Stimulated activated memory B cell treated with anti-CD40 and anti-IgM and Interleukin-4, amounts not matched to agents 10 μg/mL and 1 μg/mL and 100 μg/mL, for 72 hours (primary cell): ENCODE measurements at regions not wholly inside any gene's neighbourhood (a gene's known extent, or its start where the extent isn't known, plus 50 kb on each side); places are given as distances from the start of the nearest gene placed in this dataset.

Source experiments
- ATAC-seq: fragments of 150-1000 bp; cut with Tn5 transposase; 2 replicates; pipeline ENCODE4 v1.10.0; 2021
- H3K27ac Mint-ChIP-seq: one replicate; pipeline ENCODE4 v1.8.0; 2022; ENCODE audit warnings: mild to moderate bottlenecking, mixed read lengths
- H3K27me3 Mint-ChIP-seq: one replicate; pipeline ENCODE4 v1.8.0; 2022; ENCODE audit warnings: mixed read lengths
- H3K36me3 Mint-ChIP-seq: one replicate; pipeline ENCODE4 v1.8.0; 2022; ENCODE audit warnings: mixed read lengths
- H3K4me1 Mint-ChIP-seq: one replicate; pipeline ENCODE4 v1.8.0; 2022; ENCODE audit warnings: mixed read lengths
- H3K4me3 Mint-ChIP-seq: one replicate; pipeline ENCODE4 v1.8.0; 2022; ENCODE audit warnings: mild to moderate bottlenecking, moderate library complexity, mixed read lengths
- H3K9me3 Mint-ChIP-seq: one replicate; pipeline ENCODE4 v1.8.0; 2022; ENCODE audit warnings: mixed read lengths

DNA sequence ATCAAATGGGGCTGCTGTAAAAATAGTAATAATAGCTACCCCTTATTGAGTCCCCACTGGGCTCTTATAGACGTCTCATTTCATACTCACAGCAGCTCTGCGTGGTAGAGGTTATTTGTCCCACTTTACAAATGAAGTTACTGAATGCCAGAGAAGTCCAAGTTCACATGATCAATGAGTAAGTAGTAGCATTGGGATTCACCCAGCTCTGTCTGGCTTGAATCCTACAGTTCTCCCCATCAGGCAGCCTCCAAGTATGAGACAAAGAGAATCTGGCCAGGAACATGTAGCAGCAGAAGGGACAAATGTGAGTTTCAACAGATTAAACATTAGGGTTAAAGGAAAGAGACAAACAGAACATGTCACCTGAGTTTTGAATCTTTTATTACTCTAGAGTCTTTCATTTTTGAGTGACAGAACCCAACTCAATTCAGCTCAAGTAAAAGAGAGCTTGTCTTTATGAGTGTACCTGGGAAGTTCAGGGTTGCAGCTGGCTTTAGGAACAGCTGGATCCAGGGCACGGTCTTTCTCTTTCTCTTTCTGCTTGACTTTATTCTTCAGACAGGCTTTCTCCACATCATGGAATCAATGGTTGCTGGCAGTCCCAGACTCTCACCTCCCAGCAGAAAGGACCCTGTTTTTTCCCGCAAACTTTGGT, 64.1 kb upstream of the JDP2 start:
- no peak for ATAC-seq
- H3K4me3 Mint-ChIP-seq = no peak overlapping the region

GRCh38 chr14:75365116-75365515, 62.7 kb upstream of the JDP2 start:
- peaks cover 3% of the 10 kb centered on the region for H3K9me3 Mint-ChIP-seq
- no peak overlapping the region for H3K27ac Mint-ChIP-seq
- no peaks in the 10 kb centered on the region for H3K36me3 Mint-ChIP-seq
- H3K4me1 Mint-ChIP-seq = peaks cover 8% of the 10 kb centered on the region
- no peak for ATAC-seq
- H3K27me3 Mint-ChIP-seq = no peaks in the 10 kb centered on the region
- no peak overlapping the region for H3K4me3 Mint-ChIP-seq

More for the DNA sequence above, 64.1 kb upstream of the JDP2 start:
- Mint-ChIP-seq H3K27ac (no peak overlapping the region), H3K9me3 (peaks cover 1% of the 10 kb centered on the region), H3K36me3 (no peaks in the 10 kb centered on the region), H3K4me1 (peaks cover 8% of the 10 kb centered on the region), H3K27me3 (no peaks in the 10 kb centered on the region)

DNA sequence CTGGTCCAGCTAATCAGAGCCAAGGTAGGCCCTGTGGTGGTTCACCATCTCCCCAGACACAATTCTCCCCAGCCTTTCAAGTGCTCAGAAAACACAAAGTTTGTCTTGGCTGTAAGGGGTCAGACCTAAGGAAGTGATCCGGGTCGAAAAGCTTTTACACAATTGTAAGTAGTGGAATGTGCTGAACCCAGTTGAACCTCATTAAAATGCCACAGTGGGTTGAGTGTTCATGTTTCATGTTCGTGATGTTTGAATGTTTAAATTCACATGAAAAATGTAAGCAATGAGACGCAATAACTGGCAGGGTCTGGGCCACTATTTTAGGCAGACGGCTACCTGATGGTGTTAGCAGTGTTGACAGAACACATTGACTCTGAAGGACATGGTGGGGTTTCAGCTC, 60.9 kb upstream of the JDP2 start:
- Mint-ChIP-seq H3K4me3 (no peak overlapping the region), H3K27me3 (peaks cover 2% of the 10 kb centered on the region), H3K9me3 (peaks cover 3% of the 10 kb centered on the region)

GRCh38 chr14:75368333-75368732, 59.5 kb upstream of the JDP2 start:
- Mint-ChIP-seq H3K4me1 (peaks cover 8% of the 10 kb centered on the region), H3K9me3 (peaks cover 3% of the 10 kb centered on the region), H3K27me3 (peaks cover 16% of the 10 kb centered on the region), H3K4me3 (no peak overlapping the region), H3K36me3 (no peaks in the 10 kb centered on the region), H3K27ac (no peak overlapping the region)
- no peak for ATAC-seq

More for the DNA sequence above, 60.9 kb upstream of the JDP2 start:
- H3K27ac Mint-ChIP-seq = no peak overlapping the region
- peaks cover 8% of the 10 kb centered on the region for H3K4me1 Mint-ChIP-seq
- ATAC-seq = no peak
- no peaks in the 10 kb centered on the region for H3K36me3 Mint-ChIP-seq

DNA sequence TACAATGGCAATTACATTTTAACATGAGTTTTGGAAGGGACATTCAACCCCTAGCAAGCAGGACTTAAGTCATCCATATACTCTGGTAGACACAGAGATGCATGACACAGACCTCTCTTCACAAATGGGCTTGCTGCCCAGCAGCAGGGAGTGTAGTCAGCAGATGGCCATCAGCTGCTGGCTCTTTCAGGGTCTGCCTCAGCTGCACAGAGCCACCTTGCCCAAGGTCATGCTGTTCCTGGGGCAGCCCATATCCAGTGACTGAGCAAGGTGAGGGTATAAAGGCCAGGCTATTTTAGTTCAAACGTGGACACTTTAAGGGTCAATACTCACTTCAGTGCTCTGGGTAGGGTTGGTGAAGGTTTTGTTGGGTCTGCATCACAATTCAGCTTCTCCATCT, 58.3 kb upstream of the JDP2 start:
- Mint-ChIP-seq H3K36me3 (no peaks in the 10 kb centered on the region), H3K27ac (no peak overlapping the region), H3K4me3 (no peak overlapping the region), H3K27me3 (peaks cover 16% of the 10 kb centered on the region), H3K9me3 (peaks cover 3% of the 10 kb centered on the region), H3K4me1 (no peaks in the 10 kb centered on the region)
- ATAC-seq = no peak

GRCh38 chr14:75370416-75371205, 57.2 kb upstream of the JDP2 start:
- H3K9me3 Mint-ChIP-seq = peaks cover 3% of the 10 kb centered on the region
- no peak overlapping the region for H3K4me3 Mint-ChIP-seq
- H3K27ac Mint-ChIP-seq = no peak overlapping the region
- no peak for ATAC-seq
- H3K27me3 Mint-ChIP-seq = peaks cover 16% of the 10 kb centered on the region
- H3K36me3 Mint-ChIP-seq = no peaks in the 10 kb centered on the region
- H3K4me1 Mint-ChIP-seq = no peaks in the 10 kb centered on the region

GRCh38 chr14:75371297-75371696, 56.5 kb upstream of the JDP2 start:
- no peak for ATAC-seq
- Mint-ChIP-seq H3K27me3 (peaks cover 19% of the 10 kb centered on the region), H3K4me3 (no peak overlapping the region), H3K4me1 (no peaks in the 10 kb centered on the region), H3K36me3 (no peaks in the 10 kb centered on the region), H3K9me3 (peaks cover 3% of the 10 kb centered on the region), H3K27ac (no peak overlapping the region)

DNA sequence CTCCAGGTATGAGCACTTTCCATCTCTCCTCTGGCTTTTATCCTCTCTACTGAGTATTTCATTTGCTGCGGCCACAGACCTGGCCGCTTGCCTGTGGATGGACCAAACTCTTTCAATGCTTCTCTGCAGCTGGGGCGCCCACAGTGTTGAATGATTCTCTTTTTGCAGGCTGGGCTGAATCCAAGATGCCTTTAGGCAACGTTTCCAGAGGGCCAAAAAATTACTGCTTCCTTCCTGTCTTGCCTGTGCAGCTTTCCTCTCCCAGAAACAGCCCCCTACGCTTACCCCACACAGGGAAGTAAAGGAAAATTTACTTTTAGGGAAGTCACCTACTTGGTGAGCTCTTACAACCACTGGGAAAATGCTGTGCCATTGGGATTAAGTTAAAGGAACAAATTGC, 55.6 kb upstream of the JDP2 start:
- Mint-ChIP-seq H3K4me3 (no peak overlapping the region), H3K27me3 (peaks cover 26% of the 10 kb centered on the region), H3K9me3 (peaks cover 5% of the 10 kb centered on the region), H3K36me3 (no peaks in the 10 kb centered on the region), H3K27ac (no peak overlapping the region), H3K4me1 (no peaks in the 10 kb centered on the region)
- no peak for ATAC-seq

GRCh38 chr14:75373133-75373532, 54.7 kb upstream of the JDP2 start:
- H3K9me3 Mint-ChIP-seq = peaks cover 5% of the 10 kb centered on the region
- no peaks in the 10 kb centered on the region for H3K4me1 Mint-ChIP-seq
- no peaks in the 10 kb centered on the region for H3K36me3 Mint-ChIP-seq
- no peak for ATAC-seq
- H3K4me3 Mint-ChIP-seq = no peak overlapping the region
- no peak overlapping the region for H3K27ac Mint-ChIP-seq
- peaks cover 26% of the 10 kb centered on the region for H3K27me3 Mint-ChIP-seq

GRCh38 chr14:75373616-75374015, 54.2 kb upstream of the JDP2 start:
- no peak for ATAC-seq
- peaks cover 26% of the 10 kb centered on the region for H3K27me3 Mint-ChIP-seq
- H3K9me3 Mint-ChIP-seq = peaks cover 5% of the 10 kb centered on the region
- H3K4me3 Mint-ChIP-seq = no peak overlapping the region
- H3K4me1 Mint-ChIP-seq = no peaks in the 10 kb centered on the region
- no peaks in the 10 kb centered on the region for H3K36me3 Mint-ChIP-seq
- H3K27ac Mint-ChIP-seq = no peak overlapping the region

DNA sequence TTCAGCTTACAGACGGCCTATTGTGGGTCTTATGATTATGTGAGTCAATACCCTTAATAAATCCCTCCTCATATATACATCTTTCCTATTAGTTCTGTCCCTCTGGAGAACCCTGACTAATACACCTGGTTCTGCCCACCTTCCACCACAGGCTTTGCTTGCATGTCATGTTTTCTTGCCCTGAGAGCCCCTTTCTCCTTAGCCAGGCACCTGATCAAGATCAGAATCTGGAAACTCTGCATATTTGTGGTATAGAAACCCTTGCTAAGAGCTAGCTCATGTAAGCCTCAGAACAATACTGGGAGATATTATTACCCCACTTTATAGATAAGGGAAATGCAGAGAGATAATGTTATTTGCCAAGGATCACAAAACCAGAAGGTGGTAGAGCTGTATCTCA, 52.9 kb upstream of the JDP2 start:
- Mint-ChIP-seq H3K9me3 (peaks cover 3% of the 10 kb centered on the region), H3K36me3 (no peaks in the 10 kb centered on the region), H3K4me1 (no peaks in the 10 kb centered on the region), H3K27ac (no peak overlapping the region), H3K27me3 (peaks cover 26% of the 10 kb centered on the region), H3K4me3 (no peak overlapping the region)
- no peak for ATAC-seq

DNA sequence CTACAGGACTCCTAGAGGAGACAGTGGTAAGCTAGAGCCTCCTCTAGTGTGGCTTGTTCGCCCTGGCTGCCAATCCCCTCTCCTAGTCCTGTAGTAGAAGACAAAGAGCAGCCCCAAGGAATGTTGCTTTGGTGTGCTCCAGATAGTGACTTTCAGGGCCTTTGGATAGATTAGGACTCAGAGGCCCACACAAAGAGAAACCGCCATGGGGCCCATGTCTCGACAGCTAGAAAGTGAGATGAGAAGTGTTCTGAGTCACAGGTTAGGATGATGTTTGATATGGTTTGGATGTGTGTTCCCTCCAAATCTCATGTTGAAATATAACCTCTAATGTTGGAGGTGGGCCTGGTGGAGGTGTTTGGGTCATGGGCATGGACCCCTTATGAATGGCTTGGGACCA, 51.8 kb upstream of the JDP2 start:
- Mint-ChIP-seq H3K4me1 (no peaks in the 10 kb centered on the region), H3K27me3 (peaks cover 26% of the 10 kb centered on the region), H3K27ac (no peak overlapping the region), H3K4me3 (no peak overlapping the region), H3K9me3 (peaks cover 3% of the 10 kb centered on the region), H3K36me3 (no peaks in the 10 kb centered on the region)
- ATAC-seq = no peak
